GM12874 (cell line): ENCODE measurements at regions not wholly inside any gene's neighbourhood (a gene's known extent, or its start where the extent isn't known, plus 50 kb on each side); places are given as distances from the start of the nearest gene placed in this dataset.

ENCODE experiments used
- TF ChIP-seq, protein P1 (sequence below): IDR thresholded peaks from 2 replicates; pipeline ENCODE4 v1.5.1; 2011; ENCODE audit warnings: low read depth, mild to moderate bottlenecking, control low read depth, low read length, moderate library complexity; ENCODE audit not compliant: insufficient read depth

DNA sequence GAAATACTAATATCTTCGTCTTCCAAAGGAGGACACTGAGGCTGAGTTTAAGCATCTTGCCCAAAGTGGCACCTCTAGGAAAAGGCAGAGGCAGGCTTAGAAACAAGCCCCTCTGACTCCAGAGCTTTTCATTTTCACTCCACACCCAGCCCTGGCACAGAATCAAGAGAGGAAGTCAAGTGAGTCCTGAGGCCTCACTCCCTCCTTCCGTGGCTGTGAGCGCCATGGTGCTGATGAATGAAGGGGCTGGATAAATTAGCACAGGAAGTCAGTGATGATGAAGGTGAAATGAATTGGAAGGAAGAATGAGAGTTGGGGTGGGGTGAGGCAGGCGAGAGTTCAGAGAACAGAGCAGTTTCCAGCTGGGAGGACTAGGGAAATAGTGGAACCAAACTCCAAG, 179.3 kb downstream of the TMEM132E start:
- TF ChIP-seq, protein P1, sequence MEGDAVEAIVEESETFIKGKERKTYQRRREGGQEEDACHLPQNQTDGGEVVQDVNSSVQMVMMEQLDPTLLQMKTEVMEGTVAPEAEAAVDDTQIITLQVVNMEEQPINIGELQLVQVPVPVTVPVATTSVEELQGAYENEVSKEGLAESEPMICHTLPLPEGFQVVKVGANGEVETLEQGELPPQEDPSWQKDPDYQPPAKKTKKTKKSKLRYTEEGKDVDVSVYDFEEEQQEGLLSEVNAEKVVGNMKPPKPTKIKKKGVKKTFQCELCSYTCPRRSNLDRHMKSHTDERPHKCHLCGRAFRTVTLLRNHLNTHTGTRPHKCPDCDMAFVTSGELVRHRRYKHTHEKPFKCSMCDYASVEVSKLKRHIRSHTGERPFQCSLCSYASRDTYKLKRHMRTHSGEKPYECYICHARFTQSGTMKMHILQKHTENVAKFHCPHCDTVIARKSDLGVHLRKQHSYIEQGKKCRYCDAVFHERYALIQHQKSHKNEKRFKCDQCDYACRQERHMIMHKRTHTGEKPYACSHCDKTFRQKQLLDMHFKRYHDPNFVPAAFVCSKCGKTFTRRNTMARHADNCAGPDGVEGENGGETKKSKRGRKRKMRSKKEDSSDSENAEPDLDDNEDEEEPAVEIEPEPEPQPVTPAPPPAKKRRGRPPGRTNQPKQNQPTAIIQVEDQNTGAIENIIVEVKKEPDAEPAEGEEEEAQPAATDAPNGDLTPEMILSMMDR: no peak

DNA sequence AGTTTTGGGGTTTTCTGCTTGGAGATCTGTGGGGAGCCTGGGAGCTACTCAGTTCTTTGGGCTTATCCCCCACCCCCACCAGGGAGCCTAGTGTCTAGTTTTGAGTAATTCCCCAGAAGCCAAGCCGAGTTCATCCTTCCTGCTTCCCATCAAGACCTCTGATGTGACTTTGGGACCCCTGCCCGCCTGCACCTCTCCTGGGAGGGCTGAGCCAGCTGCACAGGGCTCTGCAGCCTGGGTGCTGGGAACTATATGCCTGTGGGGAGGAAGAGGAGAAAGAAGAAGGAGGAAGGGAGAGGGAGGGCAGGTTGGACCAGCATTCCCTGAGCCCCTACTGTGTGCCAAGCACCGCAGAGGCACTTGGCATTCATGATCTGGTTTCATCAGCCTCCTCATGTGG, 178.9 kb downstream of the TMEM132E start:
- TF ChIP-seq, protein P1: no peak

DNA sequence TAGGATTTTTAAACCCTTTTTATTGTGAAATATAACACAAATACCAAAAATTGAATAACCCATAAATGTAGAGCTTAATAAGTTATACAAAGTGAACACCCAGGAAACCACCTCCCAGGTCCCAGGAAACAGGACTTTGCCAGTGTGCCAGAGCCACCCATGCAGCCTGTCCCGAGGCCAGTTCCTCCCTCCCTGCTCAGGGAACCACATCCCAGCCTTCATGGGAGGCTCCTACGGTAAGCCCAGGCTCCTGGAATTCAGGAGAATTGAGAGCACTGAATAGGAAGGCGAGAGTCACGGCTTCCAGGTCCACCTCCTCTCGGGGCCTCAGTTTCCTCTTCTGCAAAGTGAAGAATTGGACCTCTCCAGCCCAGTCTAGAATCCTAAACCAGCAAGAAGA, 178.2 kb downstream of the TMEM132E start:
- TF ChIP-seq, protein P1: no peak

DNA sequence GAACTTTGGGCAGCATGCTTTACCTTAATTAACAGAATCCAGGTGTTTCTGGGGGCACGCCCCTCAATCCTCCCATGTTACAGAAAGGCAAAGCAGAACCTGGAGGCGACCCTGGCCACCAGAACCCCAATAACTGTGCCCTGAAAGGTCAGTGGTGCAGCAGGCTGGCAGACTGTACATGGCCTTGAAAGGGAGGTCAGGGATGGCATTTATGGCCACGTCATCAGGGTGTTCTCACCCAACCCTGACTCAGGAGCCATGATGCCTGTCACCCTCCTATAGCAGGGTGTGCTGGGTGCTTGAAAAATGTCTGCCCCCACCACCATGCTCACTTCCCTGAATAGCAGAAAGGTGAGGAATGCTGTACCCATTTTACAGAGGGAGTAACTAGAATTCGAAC, 177.7 kb downstream of the TMEM132E start:
- TF ChIP-seq, protein P1: no peak

DNA sequence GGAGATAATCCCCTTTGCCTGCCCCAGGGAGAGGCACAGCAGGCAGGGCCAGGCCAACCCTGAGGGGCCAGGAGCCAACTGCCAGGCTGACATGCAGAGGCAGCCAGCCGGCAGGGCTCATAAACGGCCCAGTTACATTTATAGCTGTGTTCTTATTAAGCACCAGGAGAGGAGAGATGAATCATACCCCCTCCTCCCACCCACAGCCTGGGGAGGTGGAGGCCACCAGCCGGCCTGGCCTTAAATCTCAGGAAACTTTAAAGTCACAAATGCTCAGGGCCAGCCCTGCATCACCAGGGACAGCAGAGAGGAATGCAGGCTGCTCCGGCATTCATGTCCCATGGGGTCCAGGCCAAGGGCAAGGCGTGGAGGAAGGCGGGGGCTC, 177.2 kb downstream of the TMEM132E start:
- TF ChIP-seq, protein P1: no peak

DNA sequence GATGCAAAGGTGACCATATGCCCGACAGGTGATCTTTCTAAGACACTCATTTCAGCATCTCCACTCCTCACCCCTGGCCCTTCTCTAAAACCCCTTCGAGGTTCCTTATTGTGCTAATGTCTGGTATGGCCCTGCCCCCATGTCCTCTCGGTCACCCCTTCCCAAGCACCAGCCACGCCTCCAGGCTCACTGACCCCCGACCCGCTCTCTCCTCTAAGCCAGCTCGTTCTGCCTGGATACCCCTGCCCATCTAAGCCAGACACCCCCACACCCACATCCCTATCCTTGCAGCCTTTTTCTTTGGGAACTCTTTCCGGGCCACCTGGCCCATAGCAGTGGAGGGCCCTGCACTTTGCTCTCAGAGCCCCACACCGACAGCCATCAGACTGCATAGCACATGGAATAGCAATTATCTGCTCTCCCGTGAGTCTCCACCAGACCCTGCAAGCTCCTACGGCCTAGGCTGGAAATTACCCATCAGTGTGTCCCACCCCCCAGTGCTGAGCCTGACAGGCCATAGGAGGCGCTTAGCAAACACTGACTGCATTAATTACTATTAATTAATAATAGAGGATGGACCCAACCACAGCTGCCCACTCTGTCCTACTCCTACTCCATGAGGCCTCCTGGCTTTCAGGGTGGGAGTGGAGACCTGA, 176.7 kb downstream of the TMEM132E start:
- TF ChIP-seq, protein P1: no peak

DNA sequence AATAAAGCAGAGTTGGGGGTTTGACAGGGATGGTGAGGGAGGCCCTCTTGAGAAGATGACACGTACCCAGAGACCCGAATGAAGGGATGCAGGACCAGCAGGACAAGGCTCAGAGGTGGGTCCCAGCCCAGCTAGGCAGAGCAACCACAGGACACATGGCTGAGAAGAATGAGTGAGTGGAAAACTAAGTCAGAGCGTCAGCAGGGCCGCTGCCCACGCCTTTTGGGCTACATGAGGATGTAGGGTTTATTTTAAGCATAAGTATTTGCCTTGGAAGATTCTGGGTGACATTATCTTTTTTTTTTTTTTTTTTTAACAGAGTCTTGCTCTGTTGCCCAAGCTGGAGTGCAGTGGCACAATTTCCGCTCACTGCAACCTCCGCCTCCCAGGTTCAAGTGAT, 176.0 kb downstream of the TMEM132E start:
- TF ChIP-seq, protein P1: no peak
